Mesothelial cell of epicardium (in vitro differentiated cells): ENCODE measurements at regions not wholly inside any gene's neighbourhood (a gene's known extent, or its start where the extent isn't known, plus 50 kb on each side); places are given as distances from the start of the nearest gene placed in this dataset.

ENCODE experiments used
- DNase-seq, 2 experiments: peaks; one replicate each; pipeline ENCODE4 v3.0.0; 2021; ENCODE audit warnings: low spot score in 2 of 2; ENCODE audit not compliant: unreplicated experiment in 2 of 2
- H3K27ac Mint-ChIP-seq: 2 replicates; pipeline ENCODE4 v1.8.0; 2021; ENCODE audit warnings: mixed read lengths
- H3K27me3 Mint-ChIP-seq: 2 replicates; pipeline ENCODE4 v1.8.0; 2021; ENCODE audit warnings: low read depth, mixed read lengths
- H3K36me3 Mint-ChIP-seq: 2 replicates; pipeline ENCODE4 v1.8.0; 2021; ENCODE audit warnings: mixed read lengths
- H3K4me1 Mint-ChIP-seq: 2 replicates; pipeline ENCODE4 v1.8.0; 2021; ENCODE audit warnings: mixed read lengths
- H3K4me3 Mint-ChIP-seq: 2 replicates; pipeline ENCODE4 v1.8.0; 2021; ENCODE audit warnings: mild to moderate bottlenecking, moderate library complexity, mixed read lengths
- H3K9me3 Mint-ChIP-seq: 2 replicates; pipeline ENCODE4 v1.8.0; 2021; ENCODE audit warnings: mixed read lengths
- TF ChIP-seq, protein P1 (sequence below): fragments of 200-600 bp; sonication (generic); IDR thresholded peaks from one replicate; pipeline ENCODE4 v1.5.0; 2021; ENCODE audit warnings: antibody characterized with exemption; ENCODE audit not compliant: unreplicated experiment

DNA sequence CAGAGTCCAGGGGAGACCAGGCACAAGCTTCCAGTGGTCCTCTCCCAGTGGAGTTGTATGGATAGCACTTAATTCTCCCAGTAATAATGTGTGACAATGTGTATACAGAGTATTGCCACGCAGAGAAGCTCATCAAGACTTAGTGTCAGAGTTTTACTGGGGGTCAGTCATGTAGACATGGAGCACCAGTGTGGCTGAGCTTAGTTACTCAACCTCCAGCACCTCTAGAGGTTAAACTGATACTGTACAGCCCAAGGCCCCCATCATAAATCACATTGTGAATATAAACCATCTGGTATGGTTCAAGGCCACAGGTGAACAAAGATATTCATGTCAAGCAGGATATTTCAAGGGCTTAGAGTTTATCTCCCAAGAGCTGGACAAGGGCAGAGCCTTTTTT, 378.1 kb upstream of the TMPO start:
- H3K27ac Mint-ChIP-seq, result no peak overlapping the region
- no peaks in the 10 kb centered on the region for H3K9me3 Mint-ChIP-seq
- no peaks in the 10 kb centered on the region for H3K4me1 Mint-ChIP-seq
- peaks cover 8% of the 10 kb centered on the region for H3K27me3 Mint-ChIP-seq
- no peak overlapping the region for H3K4me3 Mint-ChIP-seq
- TF ChIP-seq, protein P1, sequence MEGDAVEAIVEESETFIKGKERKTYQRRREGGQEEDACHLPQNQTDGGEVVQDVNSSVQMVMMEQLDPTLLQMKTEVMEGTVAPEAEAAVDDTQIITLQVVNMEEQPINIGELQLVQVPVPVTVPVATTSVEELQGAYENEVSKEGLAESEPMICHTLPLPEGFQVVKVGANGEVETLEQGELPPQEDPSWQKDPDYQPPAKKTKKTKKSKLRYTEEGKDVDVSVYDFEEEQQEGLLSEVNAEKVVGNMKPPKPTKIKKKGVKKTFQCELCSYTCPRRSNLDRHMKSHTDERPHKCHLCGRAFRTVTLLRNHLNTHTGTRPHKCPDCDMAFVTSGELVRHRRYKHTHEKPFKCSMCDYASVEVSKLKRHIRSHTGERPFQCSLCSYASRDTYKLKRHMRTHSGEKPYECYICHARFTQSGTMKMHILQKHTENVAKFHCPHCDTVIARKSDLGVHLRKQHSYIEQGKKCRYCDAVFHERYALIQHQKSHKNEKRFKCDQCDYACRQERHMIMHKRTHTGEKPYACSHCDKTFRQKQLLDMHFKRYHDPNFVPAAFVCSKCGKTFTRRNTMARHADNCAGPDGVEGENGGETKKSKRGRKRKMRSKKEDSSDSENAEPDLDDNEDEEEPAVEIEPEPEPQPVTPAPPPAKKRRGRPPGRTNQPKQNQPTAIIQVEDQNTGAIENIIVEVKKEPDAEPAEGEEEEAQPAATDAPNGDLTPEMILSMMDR, result no peak
- DNase-seq, result no peak
- H3K36me3 Mint-ChIP-seq, result no peaks in the 10 kb centered on the region

DNA sequence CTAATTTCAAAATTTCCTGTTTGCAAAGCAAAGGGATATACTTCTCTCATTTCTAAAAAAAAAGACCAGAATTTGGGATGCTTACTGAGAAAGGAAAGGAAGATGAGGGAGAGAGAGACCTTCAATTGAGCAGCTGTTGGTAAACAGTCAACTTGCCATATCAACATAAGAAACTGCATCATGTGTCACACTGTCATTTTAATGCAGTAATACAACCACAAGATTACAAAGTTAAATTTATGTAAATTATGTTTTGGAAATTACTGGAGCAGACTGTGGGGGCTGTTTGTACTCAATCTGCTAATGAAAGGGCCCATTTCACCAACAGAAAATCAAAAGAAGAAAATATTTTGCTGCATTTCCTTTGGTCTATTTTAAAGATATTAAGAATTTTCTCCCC, 370.4 kb upstream of the TMPO start:
- TF ChIP-seq, protein P1, result no peak
- Mint-ChIP-seq H3K9me3 (peaks cover 3% of the 10 kb centered on the region), H3K4me1 (peaks cover 3% of the 10 kb centered on the region), H3K4me3 (no peak overlapping the region), H3K27me3 (peaks cover 8% of the 10 kb centered on the region), H3K36me3 (no peaks in the 10 kb centered on the region), H3K27ac (no peak overlapping the region)
- DNase-seq, result no peak

DNA sequence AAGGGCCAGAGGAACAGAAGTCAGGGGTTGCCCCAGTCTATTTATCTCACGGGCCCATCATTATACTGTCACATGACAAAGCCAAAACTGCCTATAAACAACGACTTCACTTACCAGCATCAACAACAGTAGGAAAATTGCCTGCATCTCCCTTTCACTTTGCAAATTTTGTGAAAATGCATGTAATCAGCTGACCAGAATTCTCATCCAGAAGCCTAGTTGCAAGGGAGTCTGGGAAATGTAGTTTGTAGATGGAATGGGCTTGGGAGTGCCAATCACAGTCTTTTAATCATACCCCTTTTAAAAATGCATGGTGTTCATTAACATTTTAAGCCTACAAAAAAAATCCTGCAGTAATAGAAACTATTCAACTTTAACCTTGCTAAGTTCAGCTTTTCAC, 369.3 kb upstream of the TMPO start:
- Mint-ChIP-seq H3K4me3 (no peak overlapping the region), H3K27ac (no peak overlapping the region), H3K4me1 (peaks cover 7% of the 10 kb centered on the region), H3K9me3 (peaks cover 3% of the 10 kb centered on the region), H3K36me3 (no peaks in the 10 kb centered on the region), H3K27me3 (peaks cover 8% of the 10 kb centered on the region)
- TF ChIP-seq, protein P1, result no peak
- DNase-seq, result no peak

DNA sequence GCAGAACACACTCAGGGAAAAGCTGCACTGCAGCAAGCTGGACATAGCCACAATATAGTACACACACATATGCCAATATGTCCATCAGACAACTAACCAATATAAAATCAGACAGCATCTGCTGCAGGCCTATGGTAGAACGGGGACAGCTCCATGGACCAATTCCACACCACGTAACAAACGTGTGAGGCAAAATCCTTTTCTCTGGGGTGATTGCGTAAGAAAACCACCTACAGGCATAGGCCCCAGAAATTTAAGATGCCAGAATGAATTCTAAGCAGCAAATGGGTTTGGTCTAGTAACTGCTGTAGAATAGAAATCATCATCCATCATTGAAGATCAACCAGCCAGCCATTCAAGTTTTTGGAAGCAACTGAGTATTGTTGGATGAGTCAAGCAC, 368.9 kb upstream of the TMPO start:
- TF ChIP-seq, protein P1, result no peak
- no peak overlapping the region for H3K4me3 Mint-ChIP-seq
- H3K9me3 Mint-ChIP-seq, result peaks cover 3% of the 10 kb centered on the region
- H3K27me3 Mint-ChIP-seq, result peaks cover 8% of the 10 kb centered on the region
- no peak overlapping the region for H3K27ac Mint-ChIP-seq
- no peak for DNase-seq
- H3K36me3 Mint-ChIP-seq, result no peaks in the 10 kb centered on the region
- peaks cover 9% of the 10 kb centered on the region for H3K4me1 Mint-ChIP-seq

DNA sequence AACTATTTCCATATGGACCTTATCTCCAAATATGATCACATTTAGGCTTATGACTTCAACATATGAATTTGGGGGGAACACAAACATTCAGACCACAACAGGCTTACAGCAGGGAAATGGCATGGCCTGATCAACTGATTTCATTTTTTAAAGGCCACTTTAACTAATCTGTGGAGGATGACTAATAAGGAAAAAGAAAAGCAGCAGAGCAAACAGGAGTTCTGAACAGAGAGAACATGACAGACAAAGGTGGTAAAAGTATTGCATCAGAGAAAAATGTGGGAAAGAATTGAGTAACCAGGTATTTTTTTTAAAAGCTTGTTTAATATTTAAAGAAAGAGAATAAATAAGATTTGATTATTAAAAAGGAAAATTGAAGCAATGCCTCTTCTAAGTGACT, 366.1 kb upstream of the TMPO start:
- DNase-seq, result no peak
- Mint-ChIP-seq H3K9me3 (peaks cover 3% of the 10 kb centered on the region), H3K4me3 (no peak overlapping the region), H3K4me1 (peaks cover 9% of the 10 kb centered on the region), H3K36me3 (no peaks in the 10 kb centered on the region), H3K27me3 (no peaks in the 10 kb centered on the region), H3K27ac (no peak overlapping the region)
- TF ChIP-seq, protein P1, result no peak

DNA sequence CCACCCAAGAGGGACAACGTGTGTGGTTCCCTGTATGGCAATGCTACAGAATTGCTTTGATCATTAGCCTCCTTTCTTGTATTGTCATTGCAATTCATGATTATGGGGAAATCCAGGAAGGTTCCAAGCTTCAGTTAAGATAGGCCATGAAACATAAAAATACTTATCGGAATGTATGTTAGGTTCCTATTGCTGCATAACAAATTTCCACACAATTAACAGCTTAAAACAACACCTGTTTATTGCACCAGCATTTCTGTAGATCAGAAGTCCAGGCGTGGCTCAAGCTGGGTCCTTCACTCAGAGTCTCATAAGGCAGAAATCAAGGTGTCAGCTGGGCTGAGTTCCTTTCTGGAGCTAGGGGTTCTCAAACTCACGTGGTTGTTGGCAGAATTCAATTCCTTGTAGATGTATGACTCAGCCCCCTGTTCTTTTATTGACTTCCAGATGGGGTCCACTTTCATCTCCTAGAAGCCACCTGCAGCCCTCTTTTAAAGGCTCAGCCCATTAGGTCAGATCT, 365.6 kb upstream of the TMPO start:
- TF ChIP-seq, protein P1, result no peak
- no peaks in the 10 kb centered on the region for H3K27me3 Mint-ChIP-seq
- no peaks in the 10 kb centered on the region for H3K36me3 Mint-ChIP-seq
- DNase-seq, result no peak
- peaks cover 3% of the 10 kb centered on the region for H3K9me3 Mint-ChIP-seq
- H3K4me1 Mint-ChIP-seq, result peaks cover 11% of the 10 kb centered on the region
- H3K4me3 Mint-ChIP-seq, result no peak overlapping the region
- H3K27ac Mint-ChIP-seq, result no peak overlapping the region
